Fibroblast of lung (primary cell): ENCODE measurements at regions not wholly inside any gene's neighbourhood (a gene's known extent, or its start where the extent isn't known, plus 50 kb on each side); places are given as distances from the start of the nearest gene placed in this dataset.

Experiments used
- DNase-seq, 2 donors: peaks; one replicate each; pipeline versions ENCODE4 v3.0.0 to v3.0.0-alpha.2; 2010; ENCODE audit warnings: low read depth in 2 of 2
- H2AFZ ChIP-seq: 2 replicates; pipeline ENCODE4 v1.5.1; 2012; ENCODE audit warnings: low read length, control low read depth, inconsistent platforms
- H3K27ac ChIP-seq: 2 replicates; pipeline ENCODE4 v1.5.1; 2011; ENCODE audit warnings: low read length, control low read depth; ENCODE audit not compliant: insufficient read depth
- H3K27me3 ChIP-seq: 2 replicates; pipeline ENCODE4 v1.5.1; 2011; ENCODE audit warnings: mild to moderate bottlenecking, low read length; ENCODE audit not compliant: control insufficient read depth, insufficient read depth
- H3K36me3 ChIP-seq: 2 replicates; pipeline ENCODE4 v1.5.1; 2011; ENCODE audit warnings: low read length; ENCODE audit not compliant: control insufficient read depth, insufficient read depth
- H3K4me1 ChIP-seq: 2 replicates; pipeline ENCODE4 v1.5.1; 2011; ENCODE audit warnings: low read length; ENCODE audit not compliant: control insufficient read depth, insufficient read depth; ENCODE audit errors: extremely low read depth
- H3K4me2 ChIP-seq: 2 replicates; pipeline ENCODE4 v1.5.1; 2011; ENCODE audit warnings: low read length, control low read depth; ENCODE audit not compliant: insufficient read depth; ENCODE audit errors: extremely low read depth
- H3K4me3 ChIP-seq, 4 experiments: fragments of 200-600 bp in 1 of 4; sonication (generic) in 1 of 4; replicated peaks in 1 of 4; 2 replicates each; pipeline ENCODE4 v1.5.1; 2011 to 2016; ENCODE audit warnings: low read length in 4 of 4, low read depth in 3 of 4, mild to moderate bottlenecking in 3 of 4, control low read depth in 2 of 4, inconsistent platforms in 1 of 4, mixed read lengths in 1 of 4; ENCODE audit not compliant: insufficient read depth in 1 of 4; ENCODE audit errors: control extremely low read depth in 1 of 4
- H3K79me2 ChIP-seq: 2 replicates; pipeline ENCODE4 v1.5.1; 2012; ENCODE audit warnings: mild to moderate bottlenecking, low read length, inconsistent platforms; ENCODE audit not compliant: control insufficient read depth, insufficient read depth
- H3K9ac ChIP-seq: 2 replicates; pipeline ENCODE4 v1.5.1; 2011; ENCODE audit warnings: mild to moderate bottlenecking, low read length, control low read depth; ENCODE audit not compliant: insufficient read depth
- H3K9me3 ChIP-seq: 2 replicates; pipeline ENCODE4 v1.5.1; 2012; ENCODE audit warnings: low read depth, low read length; ENCODE audit not compliant: control insufficient read depth, insufficient read depth
- H4K20me1 ChIP-seq: 2 replicates; pipeline ENCODE4 v1.5.1; 2011; ENCODE audit warnings: low read length; ENCODE audit not compliant: control insufficient read depth, insufficient read depth; ENCODE audit errors: extremely low read depth
- CTCF ChIP-seq, 2 donors: IDR thresholded peaks in 1 of 2; conservative IDR thresholded peaks in 1 of 2; 1 replicate in 1 of 2; 2 replicates in 1 of 2; pipeline ENCODE4 v1.5.1; 2011 to 2012; ENCODE audit warnings: low read length in 2 of 2, control low read depth in 1 of 2, inconsistent platforms in 1 of 2, low read depth in 1 of 2, mild to moderate bottlenecking in 1 of 2
- EZH2 ChIP-seq: IDR thresholded peaks from 2 replicates; pipeline ENCODE4 v1.5.1; 2012; ENCODE audit warnings: low read length, control low read depth, mild to moderate bottlenecking; ENCODE audit errors: missing control alignments

GRCh38 chr7:10239695-10240345 lies 733.9 kb upstream of the PHF14 start:
- no peaks in the 10 kb centered on the region for H3K27me3 ChIP-seq
- H3K79me2 ChIP-seq = no peaks in the 10 kb centered on the region
- H3K4me2 ChIP-seq = no peak overlapping the region
- H3K36me3 ChIP-seq = no peaks in the 10 kb centered on the region
- no peaks in the 10 kb centered on the region for H3K9me3 ChIP-seq
- H3K4me1 ChIP-seq = no peaks in the 10 kb centered on the region
- TF ChIP-seq EZH2 (no peak), CTCF (conservative IDR thresholded peaks at IDR 0.05 in 1 of 2, IDR thresholded peaks at IDR 0.05 in 1 of 2; ENCODE audit: low read depth in 1 of 2, low read length in 2 of 2) (no peak)
- peak; percentile 20 to 30 for DNase-seq
- H2AFZ ChIP-seq = no peak overlapping the region
- H3K4me3 ChIP-seq = no peak overlapping the region
- no peaks in the 10 kb centered on the region for H4K20me1 ChIP-seq
- H3K9ac ChIP-seq = no peak overlapping the region
- H3K27ac ChIP-seq = no peak overlapping the region

GRCh38 chr7:10245406-10245805 lies 728.3 kb upstream of the PHF14 start:
- Histone ChIP-seq H4K20me1 (no peaks in the 10 kb centered on the region), H3K9me3 (no peaks in the 10 kb centered on the region), H3K27me3 (no peaks in the 10 kb centered on the region), H3K4me3 (no peak overlapping the region), H3K9ac (no peak overlapping the region), H2AFZ (no peak overlapping the region), H3K36me3 (no peaks in the 10 kb centered on the region), H3K27ac (no peak overlapping the region), H3K79me2 (no peaks in the 10 kb centered on the region), H3K4me2 (no peak overlapping the region), H3K4me1 (no peaks in the 10 kb centered on the region)
- TF ChIP-seq EZH2 (no peak), CTCF (conservative IDR thresholded peaks at IDR 0.05 in 1 of 2, IDR thresholded peaks at IDR 0.05 in 1 of 2; ENCODE audit: low read depth in 1 of 2, low read length in 2 of 2) (no peak)
- no peak for DNase-seq

GRCh38 chr7:10257438-10257837 lies 716.2 kb upstream of the PHF14 start:
- TF ChIP-seq EZH2 = no peak
- no peak for TF ChIP-seq CTCF (conservative IDR thresholded peaks at IDR 0.05 in 1 of 2, IDR thresholded peaks at IDR 0.05 in 1 of 2; ENCODE audit: low read depth in 1 of 2, low read length in 2 of 2)
- no peaks in the 10 kb centered on the region for H3K9me3 ChIP-seq
- H3K4me1 ChIP-seq = no peaks in the 10 kb centered on the region
- H3K27me3 ChIP-seq = no peaks in the 10 kb centered on the region
- H3K4me2 ChIP-seq = no peak overlapping the region
- DNase-seq = peak in 1 of 2 donors; percentile 23
- no peak overlapping the region for H2AFZ ChIP-seq
- no peaks in the 10 kb centered on the region for H3K79me2 ChIP-seq
- no peak overlapping the region for H3K9ac ChIP-seq
- H4K20me1 ChIP-seq = no peaks in the 10 kb centered on the region
- no peak overlapping the region for H3K27ac ChIP-seq
- no peak overlapping the region for H3K4me3 ChIP-seq
- no peaks in the 10 kb centered on the region for H3K36me3 ChIP-seq
